OCI-LY1 (cell line): ENCODE measurements at regions not wholly inside any gene's neighbourhood (a gene's known extent, or its start where the extent isn't known, plus 50 kb on each side); places are given as distances from the start of the nearest gene placed in this dataset.

ENCODE experiments used
- H2AFZ ChIP-seq: fragments of 200-600 bp; sonication (generic), shearing (Covaris generic); 2 replicates; pipeline ENCODE4 v1.6.0; 2014; ENCODE audit warnings: antibody characterized with exemption, mild to moderate bottlenecking, low read length
- H3F3A ChIP-seq: fragments of 200-600 bp; sonication (generic), shearing (Covaris generic); 2 replicates; pipeline ENCODE4 v1.6.0; 2014; ENCODE audit warnings: mild to moderate bottlenecking, antibody characterized with exemption, low read length, moderate library complexity; ENCODE audit not compliant: insufficient read depth
- H3K27ac ChIP-seq: fragments of 200-600 bp; sonication (generic); 2 replicates; pipeline ENCODE4 v1.5.1; 2014; ENCODE audit warnings: low read length, mixed run types, mild to moderate bottlenecking, low read depth; ENCODE audit not compliant: poor library complexity, severe bottlenecking
- H3K27me3 ChIP-seq: fragments of 200-600 bp; sonication (generic); 2 replicates; pipeline ENCODE4 v1.6.0; 2014; ENCODE audit warnings: antibody characterized with exemption, mild to moderate bottlenecking, low read length, moderate library complexity; ENCODE audit not compliant: insufficient read depth
- H3K36me3 ChIP-seq: fragments of 200-600 bp; sonication (generic); 2 replicates; pipeline ENCODE4 v1.6.1; 2014; ENCODE audit warnings: mild to moderate bottlenecking, antibody characterized with exemption, low read length, moderate library complexity, mixed read lengths; ENCODE audit not compliant: insufficient read depth
- H3K4me1 ChIP-seq: fragments of 200-600 bp; sonication (generic); 2 replicates; pipeline ENCODE4 v1.5.1; 2014; ENCODE audit warnings: mild to moderate bottlenecking, low read length, moderate library complexity; ENCODE audit not compliant: insufficient read depth, severe bottlenecking
- H3K4me2 ChIP-seq: fragments of 200-600 bp; sonication (generic), shearing (Covaris generic); 2 replicates; pipeline ENCODE4 v1.6.1; 2014; ENCODE audit warnings: low read length
- H3K4me3 ChIP-seq: fragments of 200-600 bp; sonication (generic); 2 replicates; pipeline ENCODE4 v1.5.1; 2014; ENCODE audit warnings: low read length, low read depth, mild to moderate bottlenecking, mixed read lengths; ENCODE audit not compliant: poor library complexity, severe bottlenecking
- H3K79me2 ChIP-seq: fragments of 200-600 bp; shearing (Covaris generic); 2 replicates; pipeline ENCODE4 v1.6.1; 2016; ENCODE audit warnings: mixed run types, low read length, mixed read lengths; ENCODE audit not compliant: insufficient read depth
- H3K9ac ChIP-seq: fragments of 200-600 bp; sonication (generic), shearing (Covaris generic); 2 replicates; pipeline ENCODE4 v1.6.1; 2014; ENCODE audit warnings: mild to moderate bottlenecking, low read length, mixed read lengths
- H3K9me2 ChIP-seq: fragments of 200-600 bp; sonication (generic), shearing (Covaris generic); 2 replicates; pipeline ENCODE4 v1.6.1; 2014; ENCODE audit warnings: low read depth, mild to moderate bottlenecking, low read length, mixed read lengths
- H3K9me3 ChIP-seq: fragments of 200-600 bp; shearing (Covaris generic); 2 replicates; pipeline ENCODE4 v1.6.1; 2014; ENCODE audit warnings: low read length, mixed read lengths
- H4K20me1 ChIP-seq: fragments of 200-600 bp; sonication (generic), shearing (Covaris generic); 2 replicates; pipeline ENCODE4 v1.6.0; 2016; ENCODE audit warnings: mild to moderate bottlenecking, low read length; ENCODE audit not compliant: insufficient read depth
- EZH2 ChIP-seq: fragments of 200-600 bp; sonication (generic), shearing (Covaris generic); IDR thresholded peaks from 2 replicates; pipeline ENCODE4 v1.8.0; 2017; ENCODE audit warnings: borderline replicate concordance, mixed run types, mild to moderate bottlenecking, antibody characterized with exemption, low read length, moderate library complexity, mixed read lengths
- TF ChIP-seq, protein P1 (sequence below): fragments of 200-600 bp; sonication (generic), shearing (Covaris generic); IDR thresholded peaks from 2 replicates; pipeline ENCODE4 v1.5.1; 2017; ENCODE audit warnings: mild to moderate bottlenecking, antibody characterized with exemption, low read length, moderate library complexity, mixed read lengths

DNA sequence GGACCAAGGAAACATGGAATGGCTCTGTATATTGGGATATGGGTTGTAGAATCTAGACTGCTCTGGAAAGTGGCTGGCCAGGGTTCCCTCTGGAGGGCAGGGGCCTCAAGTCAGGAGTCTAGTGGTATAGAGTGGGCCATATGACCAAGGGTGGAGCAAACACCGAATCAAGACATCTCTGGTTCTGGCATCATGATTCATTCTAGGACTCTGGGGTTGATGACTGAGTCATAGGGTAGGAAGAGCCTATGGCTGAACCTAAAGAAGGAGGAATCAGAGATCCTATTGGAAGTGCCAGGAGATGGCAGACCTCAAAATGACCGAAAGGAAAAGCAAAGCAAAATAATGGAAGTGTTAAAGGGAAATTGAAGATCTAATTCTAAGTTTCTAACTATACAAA is 356.4 kb upstream of the PRICKLE1 start:
- Histone ChIP-seq H3K79me2 (no peaks in the 10 kb centered on the region), H3K36me3 (no peaks in the 10 kb centered on the region), H3K4me2 (no peak overlapping the region), H4K20me1 (no peaks in the 10 kb centered on the region), H3K27ac (no peak overlapping the region), H3K9ac (no peak overlapping the region), H3K4me1 (no peaks in the 10 kb centered on the region), H2AFZ (no peak overlapping the region), H3K4me3 (no peak overlapping the region), H3K27me3 (no peaks in the 10 kb centered on the region), H3K9me2 (no peaks in the 10 kb centered on the region), H3F3A (no peaks in the 10 kb centered on the region), H3K9me3 (no peaks in the 10 kb centered on the region)
- no peak for TF ChIP-seq EZH2

DNA sequence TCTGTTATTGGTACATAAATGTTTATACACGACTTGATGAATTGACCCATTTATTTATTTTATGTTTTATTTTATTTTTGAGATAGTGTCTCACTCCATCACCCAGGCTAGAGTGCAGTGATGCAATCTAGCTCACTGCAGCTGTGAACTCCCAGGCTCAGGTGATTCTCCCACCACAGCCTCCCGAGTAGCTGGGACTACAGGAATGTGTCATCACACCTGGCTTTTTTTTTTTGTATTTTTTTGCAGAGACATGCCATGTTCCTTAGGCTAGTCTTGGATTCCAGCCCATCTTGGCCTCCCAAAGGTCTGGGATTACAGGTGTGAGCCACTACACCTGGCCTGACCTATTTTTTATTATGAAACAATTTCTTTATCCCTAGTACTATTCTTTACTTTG is 355.0 kb upstream of the PRICKLE1 start:
- no peaks in the 10 kb centered on the region for H3K4me1 ChIP-seq
- H3K36me3 ChIP-seq: no peaks in the 10 kb centered on the region
- no peak overlapping the region for H3K4me3 ChIP-seq
- H3K9me2 ChIP-seq: no peaks in the 10 kb centered on the region
- H3K79me2 ChIP-seq: no peaks in the 10 kb centered on the region
- H3K27me3 ChIP-seq: no peaks in the 10 kb centered on the region
- no peak overlapping the region for H3K4me2 ChIP-seq
- no peak overlapping the region for H3K27ac ChIP-seq
- TF ChIP-seq, protein P1, sequence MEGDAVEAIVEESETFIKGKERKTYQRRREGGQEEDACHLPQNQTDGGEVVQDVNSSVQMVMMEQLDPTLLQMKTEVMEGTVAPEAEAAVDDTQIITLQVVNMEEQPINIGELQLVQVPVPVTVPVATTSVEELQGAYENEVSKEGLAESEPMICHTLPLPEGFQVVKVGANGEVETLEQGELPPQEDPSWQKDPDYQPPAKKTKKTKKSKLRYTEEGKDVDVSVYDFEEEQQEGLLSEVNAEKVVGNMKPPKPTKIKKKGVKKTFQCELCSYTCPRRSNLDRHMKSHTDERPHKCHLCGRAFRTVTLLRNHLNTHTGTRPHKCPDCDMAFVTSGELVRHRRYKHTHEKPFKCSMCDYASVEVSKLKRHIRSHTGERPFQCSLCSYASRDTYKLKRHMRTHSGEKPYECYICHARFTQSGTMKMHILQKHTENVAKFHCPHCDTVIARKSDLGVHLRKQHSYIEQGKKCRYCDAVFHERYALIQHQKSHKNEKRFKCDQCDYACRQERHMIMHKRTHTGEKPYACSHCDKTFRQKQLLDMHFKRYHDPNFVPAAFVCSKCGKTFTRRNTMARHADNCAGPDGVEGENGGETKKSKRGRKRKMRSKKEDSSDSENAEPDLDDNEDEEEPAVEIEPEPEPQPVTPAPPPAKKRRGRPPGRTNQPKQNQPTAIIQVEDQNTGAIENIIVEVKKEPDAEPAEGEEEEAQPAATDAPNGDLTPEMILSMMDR: no peak
- TF ChIP-seq EZH2: no peak
- no peak overlapping the region for H3K9ac ChIP-seq
- no peaks in the 10 kb centered on the region for H4K20me1 ChIP-seq
- H3K9me3 ChIP-seq: no peaks in the 10 kb centered on the region
- no peak overlapping the region for H2AFZ ChIP-seq
- no peaks in the 10 kb centered on the region for H3F3A ChIP-seq

DNA sequence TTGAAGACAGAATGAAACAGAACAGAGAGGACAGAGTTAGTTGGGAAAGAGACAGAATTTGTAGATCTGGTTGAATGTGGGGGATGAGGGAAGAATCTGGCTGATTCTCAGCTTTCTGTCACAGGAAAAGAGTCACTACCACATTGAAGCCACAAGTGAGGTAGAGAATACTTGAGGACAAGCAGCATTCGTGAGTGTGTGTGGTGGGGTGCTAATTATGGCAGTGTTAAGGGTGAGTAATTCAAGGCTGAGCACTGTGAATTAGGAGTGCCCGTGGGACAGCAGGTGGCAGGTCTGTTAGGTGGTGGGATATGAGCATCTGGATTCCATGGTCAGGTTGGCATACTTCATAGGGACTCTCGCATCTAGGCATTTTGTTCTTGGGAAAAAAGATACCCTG is 347.4 kb upstream of the PRICKLE1 start:
- Histone ChIP-seq H3K9me3 (no peaks in the 10 kb centered on the region), H4K20me1 (no peaks in the 10 kb centered on the region), H3K79me2 (no peaks in the 10 kb centered on the region), H3K4me1 (no peaks in the 10 kb centered on the region), H2AFZ (no peak overlapping the region), H3K9me2 (no peaks in the 10 kb centered on the region), H3K36me3 (no peaks in the 10 kb centered on the region), H3K27ac (no peak overlapping the region), H3K4me2 (no peak overlapping the region), H3K9ac (no peak overlapping the region), H3K4me3 (no peak overlapping the region), H3F3A (no peaks in the 10 kb centered on the region), H3K27me3 (no peaks in the 10 kb centered on the region)
- no peak for TF ChIP-seq EZH2
- TF ChIP-seq, protein P1: no peak

DNA sequence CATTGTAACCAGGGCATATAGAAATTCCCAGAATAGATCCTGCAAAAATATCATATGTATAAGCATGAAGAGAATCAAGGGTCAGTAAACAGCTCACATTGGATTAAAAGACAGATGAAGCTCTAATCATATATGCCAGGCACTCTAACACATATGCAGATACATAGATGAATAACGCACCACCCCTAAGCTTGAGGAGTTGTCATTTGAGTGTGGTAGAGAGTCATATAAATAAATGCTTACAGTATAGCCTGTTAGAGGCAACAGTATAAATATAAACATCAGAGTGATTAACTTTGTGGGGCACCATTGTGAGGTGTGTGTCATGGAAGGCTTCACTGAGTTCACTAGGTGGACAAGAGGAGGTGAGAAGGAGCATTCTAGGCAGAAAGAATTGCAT is 346.7 kb upstream of the PRICKLE1 start:
- Histone ChIP-seq H3K36me3 (no peaks in the 10 kb centered on the region), H2AFZ (no peak overlapping the region), H3F3A (no peaks in the 10 kb centered on the region), H4K20me1 (no peaks in the 10 kb centered on the region), H3K9ac (no peak overlapping the region), H3K27ac (no peak overlapping the region), H3K4me1 (no peaks in the 10 kb centered on the region), H3K27me3 (no peaks in the 10 kb centered on the region), H3K79me2 (no peaks in the 10 kb centered on the region), H3K4me2 (no peak overlapping the region), H3K9me3 (no peaks in the 10 kb centered on the region), H3K9me2 (no peaks in the 10 kb centered on the region), H3K4me3 (no peak overlapping the region)
- TF ChIP-seq, protein P1: no peak
- no peak for TF ChIP-seq EZH2
